CD14-positive monocyte (primary cell): ENCODE measurements at regions not wholly inside any gene's neighbourhood (a gene's known extent, or its start where the extent isn't known, plus 50 kb on each side); places are given as distances from the start of the nearest gene placed in this dataset.

Source experiments
- DNase-seq, 3 donors: peaks; one replicate each; pipeline ENCODE4 v3.0.0-alpha.2; 2011 to 2022
- H2AFZ ChIP-seq: 2 replicates; pipeline ENCODE4 v1.6.0; 2012; ENCODE audit warnings: mild to moderate bottlenecking, low read depth, low read length, inconsistent platforms; ENCODE audit not compliant: insufficient read depth, poor library complexity, severe bottlenecking
- H3K27ac ChIP-seq, 2 donors: 1 replicate in 1 of 2; 2 replicates in 1 of 2; pipeline ENCODE4 v1.5.1; 2012 to 2013; ENCODE audit warnings: low read length in 2 of 2, control low read depth in 1 of 2, inconsistent platforms in 1 of 2, low read depth in 1 of 2, mild to moderate bottlenecking in 1 of 2
- H3K27me3 ChIP-seq, 2 donors: one replicate each; pipeline versions ENCODE4 v1.6.0 to v1.6.1; 2011 to 2013; ENCODE audit warnings: low read length in 2 of 2; ENCODE audit not compliant: control insufficient read depth in 2 of 2, insufficient read depth in 2 of 2
- H3K36me3 ChIP-seq, 2 donors: replicated peaks in 1 of 2; 1 replicate in 1 of 2; 2 replicates in 1 of 2; pipeline versions ENCODE4 v1.5.1 to v1.6.1; 2012 to 2013; ENCODE audit warnings: low read length in 2 of 2, control low read depth in 1 of 2, inconsistent platforms in 1 of 2, mild to moderate bottlenecking in 1 of 2; ENCODE audit not compliant: insufficient read depth in 2 of 2, control insufficient read depth in 1 of 2
- H3K4me1 ChIP-seq, 2 donors: 1 replicate in 1 of 2; 2 replicates in 1 of 2; pipeline versions ENCODE4 v1.5.1 to v1.6.1; 2012 to 2013; ENCODE audit warnings: low read length in 2 of 2, control low read depth in 1 of 2, inconsistent platforms in 1 of 2, mild to moderate bottlenecking in 1 of 2, moderate library complexity in 1 of 2; ENCODE audit not compliant: insufficient read depth in 2 of 2, control insufficient read depth in 1 of 2
- H3K4me2 ChIP-seq: replicated peaks from 2 replicates; pipeline ENCODE3; 2012; ENCODE audit warnings: low read length, moderate library complexity, mild to moderate bottlenecking; ENCODE audit not compliant: poor library complexity, severe bottlenecking; ENCODE audit errors: extremely low read depth
- H3K4me3 ChIP-seq, 3 experiments: fragments of 200-600 bp in 1 of 3; sonication (generic) in 1 of 3; replicated peaks in 1 of 3; 1 replicate in 2 of 3; 2 replicates in 1 of 3; pipeline ENCODE4 v1.5.1; 2011 to 2013; ENCODE audit warnings: low read length in 3 of 3, mild to moderate bottlenecking in 3 of 3, control low read depth in 2 of 3, low read depth in 2 of 3, inconsistent platforms in 1 of 3, moderate library complexity in 1 of 3
- H3K79me2 ChIP-seq: 2 replicates; pipeline ENCODE4 v1.6.0; 2012; ENCODE audit warnings: mild to moderate bottlenecking, control low read depth, inconsistent platforms, low read length, moderate library complexity; ENCODE audit not compliant: insufficient read depth
- H3K9ac ChIP-seq: 2 replicates; pipeline ENCODE4 v1.6.0; 2017; ENCODE audit warnings: low read length, mild to moderate bottlenecking; ENCODE audit not compliant: insufficient read depth, poor library complexity, severe bottlenecking
- H3K9me3 ChIP-seq, 2 donors: replicated peaks in 1 of 2; 1 replicate in 1 of 2; 2 replicates in 1 of 2; pipeline versions ENCODE4 v1.5.1 to v1.6.1; 2012 to 2013; ENCODE audit warnings: low read length in 2 of 2, control low read depth in 1 of 2; ENCODE audit not compliant: control insufficient read depth in 1 of 2, insufficient read depth in 1 of 2
- H4K20me1 ChIP-seq: 2 replicates; pipeline ENCODE4 v1.6.0; 2012; ENCODE audit warnings: mild to moderate bottlenecking, low read length, control low read depth, moderate library complexity; ENCODE audit not compliant: insufficient read depth
- H3K27ac Mint-ChIP-seq, 7 donors: one replicate each; pipeline ENCODE4 v1.8.0; 2020; ENCODE audit warnings: mild to moderate bottlenecking in 7 of 7, mixed read lengths in 7 of 7, moderate library complexity in 6 of 7, inconsistent platforms in 2 of 7
- H3K27me3 Mint-ChIP-seq, 3 donors: one replicate each; pipeline ENCODE4 v1.8.0; 2021 to 2022; ENCODE audit warnings: low read depth in 3 of 3, mild to moderate bottlenecking in 3 of 3, mixed read lengths in 3 of 3, moderate library complexity in 3 of 3, inconsistent platforms in 1 of 3
- H3K36me3 Mint-ChIP-seq, 2 donors: one replicate each; pipeline ENCODE4 v1.8.0; 2020; ENCODE audit warnings: mixed read lengths in 2 of 2, inconsistent platforms in 1 of 2, mild to moderate bottlenecking in 1 of 2
- H3K4me1 Mint-ChIP-seq: one replicate; pipeline ENCODE4 v1.8.0; 2020; ENCODE audit warnings: mild to moderate bottlenecking, mixed read lengths
- H3K4me3 Mint-ChIP-seq, 2 donors: one replicate each; pipeline ENCODE4 v1.8.0; 2020; ENCODE audit warnings: mild to moderate bottlenecking in 2 of 2, mixed read lengths in 2 of 2, moderate library complexity in 1 of 2
- H3K9me3 Mint-ChIP-seq, 7 donors: one replicate each; pipeline ENCODE4 v1.8.0; 2020 to 2022; ENCODE audit warnings: mixed read lengths in 7 of 7, mild to moderate bottlenecking in 6 of 7, moderate library complexity in 6 of 7, inconsistent platforms in 2 of 7
- CTCF ChIP-seq: fragments of 200-600 bp; IDR thresholded peaks from one replicate; pipeline ENCODE4 v1.8.0; 2022; ENCODE audit warnings: antibody characterized with exemption, mild to moderate bottlenecking
- WGBS: methylation state at CpG from one replicate; pipeline ENCODE4 v1.1.5; 2013; ENCODE audit warnings: missing lambda C conversion rate; ENCODE audit not compliant: insufficient coverage; 5-methylcytosine and 5-hydroxymethylcytosine counted together
- intact Hi-C, 2 donors: fragments of 100-400 bp; cut with micrococcal nuclease; formaldehyde crosslinking; loops; one replicate each; pipeline versions ENCODE4 v1.15.0 to v1.15.1; 2023

- Mint-ChIP-seq H3K27ac (peak overlapping the region in 1 of 7 donors; percentile 57), H3K4me1 (no peaks in the 10 kb centered on the region)
- H4K20me1 ChIP-seq: no peaks in the 10 kb centered on the region
These were observed 972.5 kb upstream of the CTNND2 start for GRCh38 chr5:12876541-12877298.

GRCh38 chr5:12870872-12871539, 966.8 kb upstream of the CTNND2 start:
- Histone ChIP-seq H4K20me1 (no peaks in the 10 kb centered on the region), H2AFZ (no peak overlapping the region), H3K9me3 (peaks cover 0 to 6% of the 10 kb centered on the region in 2 donors), H3K4me2 (no peak overlapping the region), H3K27me3 (no peaks in the 10 kb centered on the region), H3K9ac (no peak overlapping the region), H3K27ac (no peak overlapping the region), H3K79me2 (no peaks in the 10 kb centered on the region), H3K4me1 (no peaks in the 10 kb centered on the region), H3K36me3 (no peaks in the 10 kb centered on the region), H3K4me3 (no peak overlapping the region)
- Mint-ChIP-seq H3K4me3 (no peak overlapping the region), H3K27me3 (no peaks in the 10 kb centered on the region), H3K9me3 (peaks cover 2 to 15% (median 4%) of the 10 kb centered on the region in 7 donors), H3K36me3 (no peaks in the 10 kb centered on the region), H3K27ac (no peak overlapping the region), H3K4me1 (no peaks in the 10 kb centered on the region)
- intact Hi-C loops: no loop called here
- no CpG with 5 or more reads among the region's 1 CpG for WGBS
- no peak for DNase-seq
- TF ChIP-seq CTCF: no peak

More at GRCh38 chr5:12876541-12877298, 972.5 kb upstream of the CTNND2 start:
- Histone ChIP-seq H3K9ac (no peak overlapping the region), H3K4me3 (no peak overlapping the region), H3K79me2 (no peaks in the 10 kb centered on the region), H3K9me3 (peaks cover 6 to 9% of the 10 kb centered on the region in 2 donors), H3K4me1 (no peaks in the 10 kb centered on the region), H3K36me3 (no peaks in the 10 kb centered on the region), H2AFZ (no peak overlapping the region), H3K27me3 (no peaks in the 10 kb centered on the region), H3K4me2 (no peak overlapping the region), H3K27ac (no peak overlapping the region)
- no peaks in the 10 kb centered on the region for H3K36me3 Mint-ChIP-seq
- WGBS: 100% methylated on average over 1 of the region's 1 CpG
- H3K4me3 Mint-ChIP-seq: no peak overlapping the region
- TF ChIP-seq CTCF: no peak
- intact Hi-C loops: no loop called here
- H3K27me3 Mint-ChIP-seq: no peaks in the 10 kb centered on the region
- DNase-seq: no peak
- H3K9me3 Mint-ChIP-seq: peaks cover 0 to 23% (median 7%) of the 10 kb centered on the region in 7 donors
